DMS53 treated with DMSO at 0.1 percent for 48 hours (cell line): ENCODE measurements at regions not wholly inside any gene's neighbourhood (a gene's known extent, or its start where the extent isn't known, plus 50 kb on each side); places are given as distances from the start of the nearest gene placed in this dataset.
"Not testable (repeated sequence)": the region's sequence is repeated elsewhere in the genome, so short reads cannot be mapped to it uniquely, and the experiment has no call there.

ENCODE experiments used
- DNase-seq: peaks from one replicate; lab custom pipeline; 2025; ENCODE audit not compliant: unreplicated experiment; lab: John Stamatoyannopoulos, UW

DNA sequence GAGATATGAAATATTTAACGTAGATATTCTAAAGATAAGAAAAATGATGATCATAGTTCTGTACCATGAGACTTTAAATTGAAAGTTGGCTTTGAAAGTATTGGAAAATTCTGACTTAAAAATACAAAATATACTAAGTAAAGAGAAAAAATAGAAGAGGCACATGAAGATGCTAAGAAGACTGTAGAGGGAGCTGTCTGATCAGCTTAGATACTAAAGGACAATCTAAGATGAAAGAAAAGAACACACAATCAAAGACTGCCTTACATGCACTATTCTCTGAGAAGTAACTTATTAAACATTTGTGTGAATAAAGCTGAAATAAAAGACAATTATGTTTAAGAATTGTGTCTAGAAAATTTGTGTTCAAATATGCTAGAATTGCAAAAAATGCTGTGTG, 55.1 kb downstream of the RBMXL2 start:
- peak; percentile 64 for DNase-seq

GRCh38 chr11:7150104-7150503, 61.3 kb downstream of the RBMXL2 start:
- DNase-seq = not testable (repeated sequence)

DNA sequence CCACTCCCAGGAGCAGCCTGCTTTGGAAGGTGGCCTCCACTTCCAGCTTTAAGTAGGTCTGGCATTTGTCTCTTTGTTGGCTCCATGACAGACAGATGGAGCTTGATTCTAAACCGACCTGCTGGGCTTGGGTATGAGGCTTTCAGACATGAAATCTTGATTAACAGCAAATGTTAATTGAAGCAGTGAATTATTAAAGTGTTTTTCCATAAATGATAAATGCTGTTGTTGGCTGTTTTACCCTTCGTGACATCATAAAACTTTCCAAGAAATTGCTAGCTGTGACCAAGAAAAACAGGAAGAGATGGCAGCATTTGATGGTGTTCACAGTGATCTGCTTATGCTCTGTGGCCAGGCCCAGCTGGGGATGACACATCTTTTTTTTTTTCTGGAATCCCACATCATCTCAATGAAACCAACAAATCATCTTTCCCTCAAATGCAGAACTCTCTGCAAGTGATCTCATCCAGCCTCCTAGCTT, 66.1 kb downstream of the RBMXL2 start:
- no peak for DNase-seq

- no peak for DNase-seq
Observed at GRCh38 chr11:7160814-7161489, 72.2 kb downstream of the RBMXL2 start.

- no peak for DNase-seq
Observed at GRCh38 chr11:7165911-7166310, 77.1 kb downstream of the RBMXL2 start.

- DNase-seq = no peak
Observed at GRCh38 chr11:7167976-7168740, 79.4 kb downstream of the RBMXL2 start.

DNA sequence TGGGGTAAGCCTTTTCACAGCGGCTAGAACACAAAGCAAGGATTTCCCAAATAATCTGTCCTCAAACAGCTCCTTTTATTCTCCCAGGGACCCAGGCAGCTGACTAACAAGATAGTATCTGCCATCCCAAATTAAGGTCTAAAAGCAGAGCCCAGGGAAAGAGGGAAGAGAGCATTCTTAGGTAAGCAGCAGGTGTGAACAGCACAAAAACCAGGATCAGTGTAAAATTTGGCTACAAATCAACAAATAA, 79.9 kb downstream of the RBMXL2 start:
- no peak for DNase-seq

- no peak for DNase-seq
Observed at GRCh38 chr11:7170431-7170830, 81.3 kb upstream of the SYT9 start.

DNA sequence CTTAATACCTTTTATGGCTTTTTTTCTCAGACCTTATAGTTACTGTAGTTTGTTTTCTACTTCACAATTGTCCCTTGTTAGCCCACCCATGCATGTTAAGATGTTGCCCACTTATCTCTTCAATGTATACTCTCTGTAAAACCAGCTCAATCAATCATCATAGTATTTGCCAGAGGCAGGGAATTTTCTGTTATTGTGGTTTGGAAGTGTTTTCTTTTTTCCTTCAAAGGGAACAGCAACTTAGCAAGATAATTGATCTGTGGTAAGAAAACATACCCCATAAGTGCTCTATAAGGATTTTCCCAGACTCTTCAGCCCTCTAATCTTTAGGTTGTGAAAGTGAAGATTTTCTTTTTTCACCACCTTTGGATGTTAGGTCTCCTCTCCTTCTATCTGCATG, 76.7 kb upstream of the SYT9 start:
- DNase-seq = no peak

DNA sequence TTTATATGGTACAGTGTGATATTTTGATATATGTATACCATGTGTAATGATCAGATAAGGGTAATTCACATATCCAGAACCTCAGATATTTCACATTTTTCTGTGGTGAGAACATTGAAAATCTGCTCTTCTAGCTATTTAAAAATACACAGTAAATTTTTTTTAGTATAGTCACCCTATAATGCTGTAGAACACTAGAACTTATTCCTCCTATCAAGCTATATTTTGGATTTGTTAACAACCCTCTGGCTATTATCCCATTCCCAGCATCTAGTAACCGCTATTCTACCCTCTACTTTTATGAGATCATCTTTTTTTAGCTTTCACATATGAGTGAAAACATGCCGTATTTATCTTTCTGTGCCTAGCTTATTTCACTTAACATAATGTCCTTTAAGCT, 65.5 kb upstream of the SYT9 start:
- no peak for DNase-seq

- no peak for DNase-seq
Observed at GRCh38 chr11:7186676-7187075, 65.0 kb upstream of the SYT9 start.

DNA sequence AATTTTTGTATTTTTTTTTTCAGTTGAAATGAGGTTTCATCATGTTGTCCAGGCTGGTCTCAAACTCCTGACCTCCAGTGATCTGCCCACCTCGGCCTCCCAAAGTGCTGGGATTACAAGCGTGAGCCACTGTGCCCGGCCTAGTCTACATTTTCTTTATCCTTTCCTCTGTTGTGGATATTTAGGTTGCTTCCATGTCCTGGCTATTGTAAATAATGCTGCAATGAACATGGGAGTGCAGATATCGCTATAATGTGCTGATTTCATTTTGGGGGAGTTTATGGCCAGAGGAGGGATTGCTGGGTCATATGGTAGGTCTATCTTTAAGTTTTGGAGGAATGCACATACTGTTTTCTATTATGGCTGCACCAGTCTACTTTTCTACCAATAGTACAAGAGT, 58.9 kb upstream of the SYT9 start:
- not testable (repeated sequence) for DNase-seq

GRCh38 chr11:7196396-7197146, 55.1 kb upstream of the SYT9 start:
- no peak for DNase-seq

DNA sequence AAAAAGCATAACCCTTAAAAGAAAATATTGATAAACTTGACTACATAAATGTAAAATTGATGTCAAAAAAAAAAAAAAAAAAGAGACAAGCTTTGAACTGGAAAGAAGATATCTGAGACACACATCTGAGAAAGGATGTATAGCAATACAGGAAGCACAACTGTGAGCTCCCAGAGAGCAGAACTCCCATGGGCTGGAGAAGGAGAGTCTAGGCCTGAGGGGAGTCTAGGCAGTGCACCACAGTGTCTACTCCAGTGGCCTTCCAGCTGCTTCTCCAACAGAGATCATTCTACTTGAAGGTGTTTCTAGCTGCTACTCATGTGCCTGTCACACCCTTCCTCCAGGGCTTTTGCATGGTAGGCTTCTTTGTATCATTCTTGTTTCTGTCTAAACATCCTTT, 54.2 kb upstream of the SYT9 start:
- no peak for DNase-seq
